Omental fat pad (tissue), 3 donors: ENCODE measurements at regions not wholly inside any gene's neighbourhood (a gene's known extent, or its start where the extent isn't known, plus 50 kb on each side); places are given as distances from the start of the nearest gene placed in this dataset.

Experiments used
- ATAC-seq: fragments of 150-250 bp; one replicate; pipeline ENCODE4 v1.9.1; 2016; ENCODE audit warnings: mild to moderate bottlenecking, moderate library complexity; ENCODE audit not compliant: low FRiP score
- DNase-seq: peaks from one replicate; pipeline ENCODE4 v3.0.0-alpha.2; 2019; ENCODE audit warnings: low spot score
- CTCF ChIP-seq, 3 donors: fragments of 450-650 bp; IDR thresholded peaks; one replicate each; pipeline ENCODE4 v1.5.1; 2016 to 2017; ENCODE audit warnings: antibody characterized with exemption in 3 of 3, mild to moderate bottlenecking in 3 of 3, moderate library complexity in 2 of 3

DNA sequence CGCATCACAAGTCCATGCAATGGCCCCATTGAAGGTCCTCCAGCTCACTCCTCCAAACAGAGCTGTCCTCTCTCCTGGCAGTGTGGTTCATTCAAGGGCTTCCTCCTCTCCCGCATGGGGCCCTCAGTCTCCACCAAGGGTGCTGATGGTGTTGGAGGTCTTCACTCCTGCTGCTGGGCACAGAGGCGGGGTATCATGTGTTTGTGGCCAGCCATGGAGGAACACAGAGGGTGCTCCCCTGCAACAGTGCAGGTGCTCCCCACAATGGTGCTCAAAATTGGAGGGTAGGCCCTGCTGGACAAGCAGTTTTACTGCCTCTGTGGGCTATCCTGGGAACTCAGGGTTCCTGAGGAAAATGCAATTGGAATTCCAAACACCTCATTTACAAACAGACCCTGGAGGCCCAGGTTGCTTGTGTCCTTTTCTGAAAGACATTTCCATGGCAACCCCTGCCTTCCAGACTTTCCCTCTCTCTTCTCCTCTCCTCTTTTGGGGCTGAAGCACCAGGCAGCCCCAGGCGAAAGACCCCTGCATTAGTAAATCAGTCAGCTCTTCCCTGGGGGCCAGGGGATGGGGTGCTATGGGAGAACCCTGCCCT, 256.0 kb downstream of the HAUS1 start:
- DNase-seq (no peak), ATAC-seq (no peak)
- no peak for TF ChIP-seq CTCF (IDR thresholded peaks at IDR 0.05)

DNA sequence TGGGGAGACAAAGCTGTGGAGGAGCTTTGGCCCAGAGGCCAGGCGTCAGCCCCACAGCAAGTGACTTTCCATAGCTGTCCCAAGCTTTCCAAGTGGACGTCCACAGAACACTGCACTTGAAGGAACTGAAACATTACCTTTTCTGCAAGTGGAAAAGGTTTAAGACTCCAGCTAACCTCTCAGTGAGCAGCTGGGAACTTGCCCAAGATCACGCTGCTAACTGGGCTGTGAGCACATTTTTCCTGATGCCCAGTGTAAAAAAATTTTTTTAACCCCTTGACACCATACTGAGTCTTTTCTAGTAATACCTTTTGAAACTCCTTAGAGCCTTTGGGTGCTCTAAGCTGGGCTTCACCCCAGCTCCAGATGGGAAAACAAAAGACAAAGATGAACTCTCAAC, 256.7 kb downstream of the HAUS1 start:
- DNase-seq, result no peak
- TF ChIP-seq CTCF (IDR thresholded peaks at IDR 0.05), result no peak
- no peak for ATAC-seq

DNA sequence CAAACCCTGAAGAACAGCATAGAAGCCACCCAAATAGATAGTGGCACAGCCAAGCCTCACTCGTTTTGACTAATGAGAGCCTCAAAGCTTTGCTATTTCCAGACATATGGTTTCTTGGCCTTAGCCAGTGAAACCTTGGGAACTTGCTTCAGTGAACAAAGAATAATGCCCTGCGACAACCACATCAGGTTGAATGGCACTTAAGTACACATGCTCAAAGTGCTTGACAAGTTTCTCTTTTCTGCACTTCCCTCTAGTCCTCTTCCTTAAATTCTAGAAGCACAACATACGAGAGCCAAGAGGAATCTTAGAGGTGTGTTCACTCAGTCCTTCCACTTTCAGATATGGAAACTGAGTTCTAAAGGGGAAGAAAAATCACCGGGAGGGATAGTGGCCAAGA, 258.3 kb downstream of the HAUS1 start:
- ATAC-seq (no peak), DNase-seq (no peak)

DNA sequence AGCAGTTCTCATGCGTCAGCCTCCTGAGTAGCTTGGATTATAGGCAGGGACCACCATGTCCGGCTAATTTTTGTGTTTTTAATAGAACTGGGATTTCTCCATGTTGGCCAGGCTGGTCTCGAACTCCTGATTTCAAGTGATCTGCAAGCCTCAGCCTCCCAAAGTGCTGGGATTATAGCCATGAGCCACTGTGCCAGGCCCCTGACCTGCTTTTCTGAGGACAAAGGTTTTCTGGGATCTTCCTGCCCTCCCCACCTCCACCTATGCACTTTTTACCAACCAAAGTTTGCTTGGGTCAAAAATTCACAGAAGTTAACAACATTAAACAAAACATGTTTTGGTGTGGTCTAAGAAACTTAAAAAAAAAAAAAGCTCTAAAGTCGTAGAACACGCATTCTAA, 259.9 kb downstream of the HAUS1 start:
- no peak for TF ChIP-seq CTCF (IDR thresholded peaks at IDR 0.05)
- DNase-seq (no peak), ATAC-seq (no peak)

More for the DNA sequence above, 258.3 kb downstream of the HAUS1 start:
- no peak for TF ChIP-seq CTCF (IDR thresholded peaks at IDR 0.05)

GRCh38 chr18:46366201-46366600, 262.0 kb downstream of the HAUS1 start:
- ATAC-seq, result no peak

GRCh38 chr18:46366751-46367376, 262.7 kb downstream of the HAUS1 start:
- ATAC-seq (no peak), DNase-seq (no peak)
- no peak for TF ChIP-seq CTCF (IDR thresholded peaks at IDR 0.05)

More at GRCh38 chr18:46366201-46366600, 262.0 kb downstream of the HAUS1 start:
- TF ChIP-seq CTCF (IDR thresholded peaks at IDR 0.05), result no peak
- no peak for DNase-seq

GRCh38 chr18:46369323-46369722, 265.1 kb downstream of the HAUS1 start:
- no peak for ATAC-seq
- no peak for DNase-seq
- TF ChIP-seq CTCF (IDR thresholded peaks at IDR 0.05), result no peak
